NB4 (cell line): ENCODE measurements at regions not wholly inside any gene's neighbourhood (a gene's known extent, or its start where the extent isn't known, plus 50 kb on each side); places are given as distances from the start of the nearest gene placed in this dataset.

Experiments used
- CTCF ChIP-seq: IDR thresholded peaks from one replicate; pipeline ENCODE4 v1.5.1; 2012; ENCODE audit warnings: low read depth, low read length
- POLR2A ChIP-seq: IDR thresholded peaks from 2 replicates; pipeline ENCODE4 v1.6.1; 2011; ENCODE audit warnings: mild to moderate bottlenecking; ENCODE audit not compliant: insufficient read length; ENCODE audit errors: extremely low read depth

GRCh38 chr4:125956276-125956675, 641.5 kb downstream of the FAT4 start:
- TF ChIP-seq POLR2A (no peak), CTCF (no peak)
